ENCODE measurements at regions not wholly inside any gene's neighbourhood (a gene's known extent, or its start where the extent isn't known, plus 50 kb on each side); places are given as distances from the start of the nearest gene placed in this dataset.

GRCh38 chr6:170025935-170026750 is 264.7 kb downstream of the DLL1 start:
- TF ChIP-seq EZH2 (IDR thresholded peaks at IDR 0.05; ENCODE audit: insufficient read depth, poor library complexity, severe bottlenecking) (no peak), EZH2phosphoT487 (IDR thresholded peaks at IDR 0.05; ENCODE audit: insufficient read depth, low read depth) (no peak)
